ENCODE measurements at regions not wholly inside any gene's neighbourhood (a gene's known extent, or its start where the extent isn't known, plus 50 kb on each side); places are given as distances from the start of the nearest gene placed in this dataset.

GRCh38 chr14:39626589-39627576, 194.7 kb upstream of the FBXO33 start:
- DNase-seq (ENCODE audit: low read depth in 4 of 6, low spot score in 6 of 6), result no peak
- Histone ChIP-seq H3K4me1 (ENCODE audit: control insufficient read depth, insufficient read depth, low read length) (no peaks in the 10 kb centered on the region), H3K4me3 (ENCODE audit: low read depth, low read length) (no peak overlapping the region), H3K27ac (ENCODE audit: low read depth, low read length) (no peak overlapping the region), H3K36me3 (ENCODE audit: control insufficient read depth, insufficient read depth, low read length) (no peaks in the 10 kb centered on the region), H3K9me3 (ENCODE audit: control insufficient read depth, insufficient read depth, low read length) (peaks cover 3% of the 10 kb centered on the region), H3K27me3 (ENCODE audit: control insufficient read depth, insufficient read depth, low read length) (no peaks in the 10 kb centered on the region)
- 94% methylated on average over 15 of the region's 17 CpGs for WGBS (ENCODE audit: insufficient coverage)

GRCh38 chr14:39621678-39622077, 189.4 kb upstream of the FBXO33 start:
- no peaks in the 10 kb centered on the region for H3K27me3 ChIP-seq (ENCODE audit: control insufficient read depth, insufficient read depth, low read length)
- H3K9me3 ChIP-seq (ENCODE audit: control insufficient read depth, insufficient read depth, low read length), result peaks cover 2% of the 10 kb centered on the region
- no peak overlapping the region for H3K4me3 ChIP-seq (ENCODE audit: low read depth, low read length)
- no peak overlapping the region for H3K27ac ChIP-seq (ENCODE audit: low read depth, low read length)
- no peaks in the 10 kb centered on the region for H3K36me3 ChIP-seq (ENCODE audit: control insufficient read depth, insufficient read depth, low read length)
- no peaks in the 10 kb centered on the region for H3K4me1 ChIP-seq (ENCODE audit: control insufficient read depth, insufficient read depth, low read length)
- no CpG with 5 or more reads among the region's 1 CpG for WGBS (ENCODE audit: insufficient coverage)
- DNase-seq (ENCODE audit: low read depth in 4 of 6, low spot score in 6 of 6), result no peak

GRCh38 chr14:39621223-39621622, 189.0 kb upstream of the FBXO33 start:
- H3K9me3 ChIP-seq (ENCODE audit: control insufficient read depth, insufficient read depth, low read length), result peaks cover 2% of the 10 kb centered on the region
- H3K27ac ChIP-seq (ENCODE audit: low read depth, low read length), result no peak overlapping the region
- no peak overlapping the region for H3K4me3 ChIP-seq (ENCODE audit: low read depth, low read length)
- WGBS (ENCODE audit: insufficient coverage), result no CpG with 5 or more reads among the region's 2 CpGs
- no peaks in the 10 kb centered on the region for H3K27me3 ChIP-seq (ENCODE audit: control insufficient read depth, insufficient read depth, low read length)
- H3K4me1 ChIP-seq (ENCODE audit: control insufficient read depth, insufficient read depth, low read length), result no peaks in the 10 kb centered on the region
- no peaks in the 10 kb centered on the region for H3K36me3 ChIP-seq (ENCODE audit: control insufficient read depth, insufficient read depth, low read length)
- no peak for DNase-seq (ENCODE audit: low read depth in 4 of 6, low spot score in 6 of 6)

GRCh38 chr14:39617537-39617936, 185.3 kb upstream of the FBXO33 start:
- Histone ChIP-seq H3K9me3 (ENCODE audit: control insufficient read depth, insufficient read depth, low read length) (peaks cover 2% of the 10 kb centered on the region), H3K4me1 (ENCODE audit: control insufficient read depth, insufficient read depth, low read length) (no peaks in the 10 kb centered on the region), H3K27ac (ENCODE audit: low read depth, low read length) (no peak overlapping the region), H3K4me3 (ENCODE audit: low read depth, low read length) (no peak overlapping the region), H3K36me3 (ENCODE audit: control insufficient read depth, insufficient read depth, low read length) (no peaks in the 10 kb centered on the region), H3K27me3 (ENCODE audit: control insufficient read depth, insufficient read depth, low read length) (no peaks in the 10 kb centered on the region)
- no CpG with 5 or more reads among the region's 1 CpG for WGBS (ENCODE audit: insufficient coverage)
- DNase-seq (ENCODE audit: low read depth in 4 of 6, low spot score in 6 of 6), result no peak

GRCh38 chr14:39615352-39615751, 183.1 kb upstream of the FBXO33 start:
- H3K36me3 ChIP-seq (ENCODE audit: control insufficient read depth, insufficient read depth, low read length), result no peaks in the 10 kb centered on the region
- 83% methylated on average over 1 of the region's 2 CpGs for WGBS (ENCODE audit: insufficient coverage)
- no peaks in the 10 kb centered on the region for H3K9me3 ChIP-seq (ENCODE audit: control insufficient read depth, insufficient read depth, low read length)
- DNase-seq (ENCODE audit: low read depth in 4 of 6, low spot score in 6 of 6), result no peak
- no peaks in the 10 kb centered on the region for H3K4me1 ChIP-seq (ENCODE audit: control insufficient read depth, insufficient read depth, low read length)
- H3K27ac ChIP-seq (ENCODE audit: low read depth, low read length), result no peak overlapping the region
- no peaks in the 10 kb centered on the region for H3K27me3 ChIP-seq (ENCODE audit: control insufficient read depth, insufficient read depth, low read length)
- H3K4me3 ChIP-seq (ENCODE audit: low read depth, low read length), result no peak overlapping the region

- Histone ChIP-seq H3K9me3 (ENCODE audit: control insufficient read depth, insufficient read depth, low read length) (no peaks in the 10 kb centered on the region), H3K4me3 (ENCODE audit: low read depth, low read length) (no peak overlapping the region), H3K27me3 (ENCODE audit: control insufficient read depth, insufficient read depth, low read length) (no peaks in the 10 kb centered on the region), H3K27ac (ENCODE audit: low read depth, low read length) (no peak overlapping the region), H3K36me3 (ENCODE audit: control insufficient read depth, insufficient read depth, low read length) (no peaks in the 10 kb centered on the region), H3K4me1 (ENCODE audit: control insufficient read depth, insufficient read depth, low read length) (no peaks in the 10 kb centered on the region)
- DNase-seq (ENCODE audit: low read depth in 4 of 6, low spot score in 6 of 6), result peak in 1 of 6 donors; percentile 4
- whole genome bisulfite sequencing (ENCODE audit: insufficient coverage), result 90% methylated on average over 2 of the region's 3 CpGs
Observed at GRCh38 chr14:39614297-39614923, 182.2 kb upstream of the FBXO33 start.

GRCh38 chr14:39609119-39609518, 176.9 kb upstream of the FBXO33 start:
- no peak for DNase-seq (ENCODE audit: low read depth in 4 of 6, low spot score in 6 of 6)
- no peak overlapping the region for H3K4me3 ChIP-seq (ENCODE audit: low read depth, low read length)
- no peak overlapping the region for H3K27ac ChIP-seq (ENCODE audit: low read depth, low read length)
- H3K27me3 ChIP-seq (ENCODE audit: control insufficient read depth, insufficient read depth, low read length), result no peaks in the 10 kb centered on the region
- H3K4me1 ChIP-seq (ENCODE audit: control insufficient read depth, insufficient read depth, low read length), result no peaks in the 10 kb centered on the region
- no peaks in the 10 kb centered on the region for H3K36me3 ChIP-seq (ENCODE audit: control insufficient read depth, insufficient read depth, low read length)
- H3K9me3 ChIP-seq (ENCODE audit: control insufficient read depth, insufficient read depth, low read length), result no peaks in the 10 kb centered on the region

- no peaks in the 10 kb centered on the region for H3K4me1 ChIP-seq (ENCODE audit: control insufficient read depth, insufficient read depth, low read length)
- WGBS (ENCODE audit: insufficient coverage), result no CpG with 5 or more reads among the region's 1 CpG
- no peak overlapping the region for H3K27ac ChIP-seq (ENCODE audit: low read depth, low read length)
- no peaks in the 10 kb centered on the region for H3K9me3 ChIP-seq (ENCODE audit: control insufficient read depth, insufficient read depth, low read length)
- no peaks in the 10 kb centered on the region for H3K36me3 ChIP-seq (ENCODE audit: control insufficient read depth, insufficient read depth, low read length)
- no peaks in the 10 kb centered on the region for H3K27me3 ChIP-seq (ENCODE audit: control insufficient read depth, insufficient read depth, low read length)
- no peak overlapping the region for H3K4me3 ChIP-seq (ENCODE audit: low read depth, low read length)
- DNase-seq (ENCODE audit: low read depth in 4 of 6, low spot score in 6 of 6), result no peak
Observed at GRCh38 chr14:39607978-39608377, 175.7 kb upstream of the FBXO33 start.

GRCh38 chr14:39603942-39604341, 171.7 kb upstream of the FBXO33 start:
- DNase-seq (ENCODE audit: low read depth in 4 of 6, low spot score in 6 of 6), result no peak
- no peaks in the 10 kb centered on the region for H3K27me3 ChIP-seq (ENCODE audit: control insufficient read depth, insufficient read depth, low read length)
- no peak overlapping the region for H3K27ac ChIP-seq (ENCODE audit: low read depth, low read length)
- no peaks in the 10 kb centered on the region for H3K9me3 ChIP-seq (ENCODE audit: control insufficient read depth, insufficient read depth, low read length)
- no peak overlapping the region for H3K4me3 ChIP-seq (ENCODE audit: low read depth, low read length)
- H3K36me3 ChIP-seq (ENCODE audit: control insufficient read depth, insufficient read depth, low read length), result no peaks in the 10 kb centered on the region
- 100% methylated on average over 1 of the region's 1 CpG for WGBS (ENCODE audit: insufficient coverage)
- no peaks in the 10 kb centered on the region for H3K4me1 ChIP-seq (ENCODE audit: control insufficient read depth, insufficient read depth, low read length)

GRCh38 chr14:39593377-39593776, 161.1 kb upstream of the FBXO33 start:
- H3K27me3 ChIP-seq (ENCODE audit: control insufficient read depth, insufficient read depth, low read length), result no peaks in the 10 kb centered on the region
- H3K27ac ChIP-seq (ENCODE audit: low read depth, low read length), result no peak overlapping the region
- WGBS (ENCODE audit: insufficient coverage), result 100% methylated on average over 1 of the region's 2 CpGs
- H3K4me3 ChIP-seq (ENCODE audit: low read depth, low read length), result no peak overlapping the region
- no peaks in the 10 kb centered on the region for H3K36me3 ChIP-seq (ENCODE audit: control insufficient read depth, insufficient read depth, low read length)
- H3K9me3 ChIP-seq (ENCODE audit: control insufficient read depth, insufficient read depth, low read length), result no peaks in the 10 kb centered on the region
- no peak for DNase-seq (ENCODE audit: low read depth in 4 of 6, low spot score in 6 of 6)
- no peaks in the 10 kb centered on the region for H3K4me1 ChIP-seq (ENCODE audit: control insufficient read depth, insufficient read depth, low read length)
